A549 (cell line): ENCODE measurements at regions not wholly inside any gene's neighbourhood (a gene's known extent, or its start where the extent isn't known, plus 50 kb on each side); places are given as distances from the start of the nearest gene placed in this dataset.

Experiments
- ATAC-seq, 2 experiments: fragments of 200-7000 bp in 1 of 2; fragments of >200 bp in 1 of 2; cut with Nextera tagmentation in 1 of 2; cut with Tn5 transposase in 1 of 2; 3 replicates each; pipeline versions ENCODE4 v1.8.0 to v1.9.1; 2018 to 2020; ENCODE audit warnings: mild to moderate bottlenecking in 1 of 2, moderate library complexity in 1 of 2
- CTCF ChIA-PET: fragments of 300-600 bp; sonication (Branson Sonifier 250); formaldehyde crosslinking; extraction: SDS; loops from one replicate; lab custom pipeline; 2021; ENCODE audit warnings: antibody characterized with exemption, inconsistent platforms; lab: Yijun Ruan, JAX
- POLR2A ChIA-PET: fragments of 350-600 bp; formaldehyde crosslinking; extraction: SDS; loops from one replicate; lab custom pipeline; 2021; ENCODE audit warnings: antibody characterized with exemption, inconsistent platforms; lab: Yijun Ruan, JAX
- DNase-seq, 2 experiments: peaks; one replicate each; pipeline versions ENCODE4 v3.0.0 to v3.0.0-alpha.2; 2011 to 2016; ENCODE audit warnings: low read depth in 1 of 2, low spot score in 1 of 2
- FAIRE-seq: peaks from 2 replicates; lab custom pipeline; 2011; peaks lifted over from hg19 to GRCh38; lab: Jason Lieb, UNC
- H3K27ac ChIP-seq, 2 experiments: fragments of >200 bp; sonication (Bioruptor Twin); formaldehyde crosslinking; 3 replicates each; pipeline ENCODE4 v1.5.1; 2016 to 2017
- H3K4me1 ChIP-seq: fragments of >200 bp; sonication (Bioruptor Twin); formaldehyde crosslinking; 3 replicates; pipeline ENCODE4 v1.6.1; 2016
- H3K4me2 ChIP-seq: fragments of >200 bp; sonication (Bioruptor Twin); formaldehyde crosslinking; 3 replicates; pipeline ENCODE4 v1.6.1; 2016
- H3K4me3 ChIP-seq: fragments of >200 bp; sonication (Bioruptor Twin); formaldehyde crosslinking; 3 replicates; pipeline ENCODE4 v1.5.1; 2016
- H3K9me3 ChIP-seq: fragments of >200 bp; sonication (Bioruptor Twin); formaldehyde crosslinking; 3 replicates; pipeline ENCODE4 v1.6.1; 2016
- CBX8 ChIP-seq: fragments of 200-600 bp; sonication (generic); IDR thresholded peaks from 2 replicates; pipeline ENCODE4 v1.6.1; 2016
- CEBPB ChIP-seq, 2 experiments: fragments of >200 bp in 1 of 2; sonication (Bioruptor Twin) in 1 of 2; formaldehyde crosslinking in 1 of 2; IDR thresholded peaks; 2 replicates each; pipeline ENCODE4 v1.6.1; 2012 to 2016
- CHD2 ChIP-seq: fragments of 150-350 bp; IDR thresholded peaks from 2 replicates; pipeline ENCODE4 v1.6.1; 2014; ENCODE audit warnings: low read length; ENCODE audit not compliant: partially characterized antibody
- E2F6 ChIP-seq: IDR thresholded peaks from 2 replicates; pipeline ENCODE4 v1.6.1; 2012; ENCODE audit warnings: low read depth, borderline replicate concordance
- EHMT2 ChIP-seq: fragments of 200-600 bp; sonication (generic); IDR thresholded peaks from 2 replicates; pipeline ENCODE4 v1.6.1; 2016; ENCODE audit warnings: antibody characterized with exemption, low read depth, mild to moderate bottlenecking, moderate library complexity
- ELK1 ChIP-seq: fragments of 150-350 bp; IDR thresholded peaks from 2 replicates; pipeline ENCODE4 v1.6.1; 2014; ENCODE audit warnings: low read depth, mild to moderate bottlenecking, low read length
- EP300 ChIP-seq, 2 experiments: fragments of >200 bp; sonication (Bioruptor Twin); formaldehyde crosslinking; IDR thresholded peaks; 2 replicates in 1 of 2; 3 replicates in 1 of 2; pipeline ENCODE4 v1.6.1; 2016 to 2017
- GATA3 ChIP-seq: IDR thresholded peaks from 2 replicates; pipeline ENCODE4 v1.6.1; 2012; ENCODE audit warnings: borderline replicate concordance
- HDAC2 ChIP-seq: fragments of 200-600 bp; sonication (generic); IDR thresholded peaks from 2 replicates; pipeline ENCODE4 v1.6.1; 2016
- HEYL ChIP-seq: fragments of 250-450 bp; sonication (Bioruptor Pico); IDR thresholded peaks from 2 replicates; pipeline ENCODE4 v1.8.0; 2021; ENCODE audit warnings: mild to moderate bottlenecking, moderate library complexity
- HOXA7 ChIP-seq: fragments of 250-450 bp; sonication (Bioruptor Pico); IDR thresholded peaks from 2 replicates; pipeline ENCODE4 v1.5.0; 2020; ENCODE audit warnings: mild to moderate bottlenecking, moderate library complexity
- HOXB13 ChIP-seq: fragments of 250-450 bp; sonication (Bioruptor Pico); IDR thresholded peaks from 2 replicates; pipeline ENCODE4 v1.5.0; 2020; ENCODE audit warnings: low read depth, mild to moderate bottlenecking, moderate library complexity
- HOXB5 ChIP-seq: fragments of 250-450 bp; sonication (Bioruptor Pico); IDR thresholded peaks from 2 replicates; pipeline ENCODE4 v1.5.0; 2020; ENCODE audit warnings: mild to moderate bottlenecking, moderate library complexity
- JUNB ChIP-seq: fragments of >200 bp; sonication (Bioruptor Twin); formaldehyde crosslinking; IDR thresholded peaks from 2 replicates; pipeline ENCODE4 v1.6.1; 2016
- MAX ChIP-seq: IDR thresholded peaks from 2 replicates; pipeline ENCODE4 v1.6.1; 2012
- MAZ ChIP-seq: fragments of 150-350 bp; IDR thresholded peaks from 2 replicates; pipeline ENCODE4 v1.6.1; 2014; ENCODE audit warnings: antibody characterized with exemption, low read depth, low read length, borderline replicate concordance
- MYC ChIP-seq: IDR thresholded peaks from 2 replicates; pipeline ENCODE4 v1.6.1; 2012; ENCODE audit warnings: mild to moderate bottlenecking, inconsistent platforms, low read length, improper control_type of control experiment, borderline replicate concordance
- NPAS2 ChIP-seq: fragments of 250-450 bp; sonication (Bioruptor Pico); IDR thresholded peaks from 2 replicates; pipeline ENCODE4 v1.8.0; 2022; ENCODE audit warnings: mild to moderate bottlenecking, moderate library complexity, borderline replicate concordance
- NR3C1 ChIP-seq: fragments of >200 bp; sonication (Bioruptor Twin); formaldehyde crosslinking; IDR thresholded peaks from 3 replicates; pipeline ENCODE4 v1.6.1; 2017
- PHF8 ChIP-seq: fragments of 200-600 bp; sonication (generic); IDR thresholded peaks from 2 replicates; pipeline ENCODE4 v1.6.1; 2016; ENCODE audit warnings: low read depth, mild to moderate bottlenecking, antibody characterized with exemption, moderate library complexity, borderline replicate concordance
- POLR2AphosphoS2 ChIP-seq: conservative IDR thresholded peaks from 2 replicates; pipeline ENCODE4 v1.6.1; 2012; ENCODE audit warnings: low read length, improper control_type of control experiment, inconsistent platforms
- RCOR1 ChIP-seq: fragments of 150-350 bp; IDR thresholded peaks from 2 replicates; pipeline ENCODE4 v1.6.1; 2014; ENCODE audit warnings: antibody characterized with exemption, low read length, low read depth
- RFX5 ChIP-seq: fragments of 450-650 bp; IDR thresholded peaks from 2 replicates; pipeline ENCODE4 v1.7.1; 2014; ENCODE audit warnings: antibody characterized with exemption, mild to moderate bottlenecking, moderate library complexity
- SMC3 ChIP-seq: fragments of >200 bp; sonication (Bioruptor Twin); formaldehyde crosslinking; IDR thresholded peaks from 3 replicates; pipeline ENCODE4 v1.6.1; 2018; ENCODE audit warnings: inconsistent platforms
- SREBF2 ChIP-seq: fragments of 450-650 bp; IDR thresholded peaks from 2 replicates; pipeline ENCODE4 v1.6.1; 2014; ENCODE audit warnings: mild to moderate bottlenecking, moderate library complexity
- TFCP2L1 ChIP-seq: fragments of 250-450 bp; sonication (Bioruptor Pico); IDR thresholded peaks from 2 replicates; pipeline ENCODE4 v1.5.0; 2021; ENCODE audit warnings: mild to moderate bottlenecking
- USF2 ChIP-seq: fragments of 450-650 bp; IDR thresholded peaks from 2 replicates; pipeline ENCODE4 v1.6.1; 2014; ENCODE audit warnings: antibody characterized with exemption
- ZC3H11A ChIP-seq: fragments of 450-650 bp; IDR thresholded peaks from 2 replicates; pipeline ENCODE4 v1.6.1; 2014; ENCODE audit warnings: antibody characterized with exemption, mild to moderate bottlenecking
- ZFP36 ChIP-seq: fragments of 450-650 bp; IDR thresholded peaks from 2 replicates; pipeline ENCODE4 v1.6.1; 2014; ENCODE audit warnings: borderline replicate concordance; ENCODE audit not compliant: partially characterized antibody
- ZNF302 ChIP-seq: fragments of 250-450 bp; sonication (Bioruptor Pico); IDR thresholded peaks from 2 replicates; pipeline ENCODE4 v1.9.0; 2021; ENCODE audit warnings: inconsistent platforms, mild to moderate bottlenecking, moderate library complexity
- WGBS: methylation state at CpG from one replicate; pipeline ENCODE4 v1.1.6; 2017; ENCODE audit errors: missing lambda C conversion rate; 5-methylcytosine and 5-hydroxymethylcytosine counted together
- TF ChIP-seq, protein P1 (sequence below): fragments of >200 bp; sonication (Bioruptor Twin); formaldehyde crosslinking; IDR thresholded peaks from 3 replicates; pipeline ENCODE4 v1.6.1; 2016
- TF ChIP-seq, protein P2 (sequence below): fragments of >200 bp; sonication (Bioruptor Twin); formaldehyde crosslinking; IDR thresholded peaks from 2 replicates; pipeline ENCODE4 v1.6.1; 2016

DNA sequence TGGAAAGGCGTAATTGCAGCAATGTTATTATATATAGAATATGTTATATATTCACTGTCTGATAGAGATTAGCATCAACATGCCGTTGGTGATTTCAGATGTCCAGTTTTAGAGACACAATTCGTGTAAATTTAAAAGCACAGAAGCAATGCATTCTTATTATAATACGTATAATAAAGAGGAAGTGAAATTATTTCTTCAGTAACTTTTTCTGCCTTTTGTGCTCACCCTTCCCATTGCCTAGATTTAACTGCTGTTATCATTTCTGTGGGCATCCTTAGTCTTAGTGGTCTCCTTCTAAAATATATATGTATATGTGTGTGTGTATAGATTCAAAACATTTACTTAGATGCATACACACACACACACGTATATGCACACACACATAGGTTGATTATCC is 592.5 kb upstream of the GOLIM4 start:
- TF ChIP-seq RCOR1 (no peak), RFX5 (no peak), PHF8 (no peak), HOXB5 (CRISPR knock-in tag) (no peak), NR3C1 (no peak), MAZ (no peak), TFCP2L1 (CRISPR knock-in tag) (no peak), HDAC2 (no peak), CBX8 (no peak)
- Histone ChIP-seq H3K4me3 (no peak overlapping the region), H3K4me1 (no peaks in the 10 kb centered on the region), H3K4me2 (no peak overlapping the region), H3K9me3 (no peaks in the 10 kb centered on the region), H3K27ac (no peak overlapping the region)
- no peak for FAIRE-seq
- DNase-seq = no peak
- WGBS = 4% methylated on average over 5 of the region's 5 CpGs
- no peak for ATAC-seq
- ChIA-PET CTCF (no interaction called here), POLR2A (no interaction called here)

- TF ChIP-seq RCOR1 (no peak), MYC (no peak), NR3C1 (no peak), EP300 (IDR thresholded peaks at IDR 0.05) (no peak), NPAS2 (CRISPR knock-in tag) (no peak), HOXA7 (CRISPR knock-in tag) (no peak), ZNF302 (no peak), SREBF2 (no peak), JUNB (no peak), E2F6 (no peak), ZFP36 (no peak), MAZ (no peak), ELK1 (no peak), USF2 (no peak), GATA3 (no peak), SMC3 (no peak)
- TF ChIP-seq, protein P1, sequence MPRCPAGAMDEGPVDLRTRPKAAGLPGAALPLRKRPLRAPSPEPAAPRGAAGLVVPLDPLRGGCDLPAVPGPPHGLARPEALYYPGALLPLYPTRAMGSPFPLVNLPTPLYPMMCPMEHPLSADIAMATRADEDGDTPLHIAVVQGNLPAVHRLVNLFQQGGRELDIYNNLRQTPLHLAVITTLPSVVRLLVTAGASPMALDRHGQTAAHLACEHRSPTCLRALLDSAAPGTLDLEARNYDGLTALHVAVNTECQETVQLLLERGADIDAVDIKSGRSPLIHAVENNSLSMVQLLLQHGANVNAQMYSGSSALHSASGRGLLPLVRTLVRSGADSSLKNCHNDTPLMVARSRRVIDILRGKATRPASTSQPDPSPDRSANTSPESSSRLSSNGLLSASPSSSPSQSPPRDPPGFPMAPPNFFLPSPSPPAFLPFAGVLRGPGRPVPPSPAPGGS = no peak
- Histone ChIP-seq H3K9me3 (no peaks in the 10 kb centered on the region), H3K27ac (no peak overlapping the region), H3K4me3 (no peak overlapping the region), H3K4me2 (no peak overlapping the region), H3K4me1 (no peaks in the 10 kb centered on the region)
- ChIA-PET CTCF (no interaction called here), POLR2A (no interaction called here)
- 10% methylated on average over 6 of the region's 6 CpGs for WGBS
- DNase-seq (no peak), FAIRE-seq (no peak), ATAC-seq (no peak)
Observed at GRCh38 chr3:168684519-168684918, 588.8 kb upstream of the GOLIM4 start.

DNA sequence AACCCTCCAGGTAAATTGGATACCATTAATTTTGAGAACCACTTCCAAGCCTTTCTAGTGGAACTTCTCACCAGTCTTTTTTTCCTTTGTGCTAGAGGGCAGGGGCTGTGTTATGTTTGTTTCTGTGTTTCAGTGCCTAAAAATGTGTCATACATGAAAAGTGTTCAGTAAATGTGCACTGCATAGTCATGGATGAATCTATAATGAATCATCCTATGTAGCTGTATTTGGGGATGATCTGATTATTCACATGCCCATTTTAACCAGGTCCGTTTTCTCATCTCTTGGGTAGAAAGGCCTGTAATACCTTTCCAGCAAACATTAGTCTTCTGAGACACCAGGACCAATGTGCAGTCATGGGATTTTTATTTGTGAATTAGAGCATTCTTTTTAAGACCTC is 583.0 kb upstream of the GOLIM4 start:
- H3K9me3 ChIP-seq = no peaks in the 10 kb centered on the region
- H3K27ac ChIP-seq = no peak overlapping the region
- no peak overlapping the region for H3K4me3 ChIP-seq
- CTCF ChIA-PET = no interaction called here
- ATAC-seq (no peak), FAIRE-seq (no peak), DNase-seq (no peak)
- POLR2A ChIA-PET = no interaction called here
- H3K4me1 ChIP-seq = no peaks in the 10 kb centered on the region
- 15% methylated on average over 1 of the region's 1 CpG for WGBS
- no peak overlapping the region for H3K4me2 ChIP-seq
- TF ChIP-seq ZNF302 = no peak
- no peak for TF ChIP-seq NR3C1
- no peak for TF ChIP-seq ZC3H11A
- TF ChIP-seq TFCP2L1 (CRISPR knock-in tag) = no peak
- no peak for TF ChIP-seq MAX
- TF ChIP-seq CEBPB (IDR thresholded peaks at IDR 0.05) = no peak
- no peak for TF ChIP-seq POLR2AphosphoS2
- TF ChIP-seq EHMT2 = no peak
- no peak for TF ChIP-seq USF2
- TF ChIP-seq HEYL (CRISPR knock-in tag) = no peak
- no peak for TF ChIP-seq CHD2
- TF ChIP-seq, protein P2, sequence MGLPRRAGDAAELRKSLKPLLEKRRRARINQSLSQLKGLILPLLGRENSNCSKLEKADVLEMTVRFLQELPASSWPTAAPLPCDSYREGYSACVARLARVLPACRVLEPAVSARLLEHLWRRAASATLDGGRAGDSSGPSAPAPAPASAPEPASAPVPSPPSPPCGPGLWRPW = no peak
- TF ChIP-seq HOXB13 (CRISPR knock-in tag) = no peak
